Tibial nerve (tissue), 4 donors: ENCODE measurements at regions not wholly inside any gene's neighbourhood (a gene's known extent, or its start where the extent isn't known, plus 50 kb on each side); places are given as distances from the start of the nearest gene placed in this dataset.

ENCODE experiments used
- EP300 ChIP-seq, 2 donors: sonication (generic); formaldehyde crosslinking; IDR thresholded peaks; one replicate each; pipeline ENCODE4 v1.6.1; 2017; ENCODE audit warnings: antibody characterized with exemption in 2 of 2, mild to moderate bottlenecking in 1 of 2
- POLR2A ChIP-seq, 2 donors: fragments of 450-650 bp; IDR thresholded peaks; one replicate each; pipeline ENCODE4 v1.6.1; 2017; ENCODE audit warnings: antibody characterized with exemption in 2 of 2, mild to moderate bottlenecking in 2 of 2, moderate library complexity in 2 of 2
- TF ChIP-seq, protein P1 (sequence below), 5 experiments: fragments of 200-600 bp in 3 of 5; fragments of 450-650 bp in 2 of 5; sonication (generic) in 3 of 5; IDR thresholded peaks; one replicate each; pipeline ENCODE4 v1.5.1; 2016 to 2019; ENCODE audit warnings: antibody characterized with exemption in 5 of 5, mild to moderate bottlenecking in 3 of 5, moderate library complexity in 2 of 5

DNA sequence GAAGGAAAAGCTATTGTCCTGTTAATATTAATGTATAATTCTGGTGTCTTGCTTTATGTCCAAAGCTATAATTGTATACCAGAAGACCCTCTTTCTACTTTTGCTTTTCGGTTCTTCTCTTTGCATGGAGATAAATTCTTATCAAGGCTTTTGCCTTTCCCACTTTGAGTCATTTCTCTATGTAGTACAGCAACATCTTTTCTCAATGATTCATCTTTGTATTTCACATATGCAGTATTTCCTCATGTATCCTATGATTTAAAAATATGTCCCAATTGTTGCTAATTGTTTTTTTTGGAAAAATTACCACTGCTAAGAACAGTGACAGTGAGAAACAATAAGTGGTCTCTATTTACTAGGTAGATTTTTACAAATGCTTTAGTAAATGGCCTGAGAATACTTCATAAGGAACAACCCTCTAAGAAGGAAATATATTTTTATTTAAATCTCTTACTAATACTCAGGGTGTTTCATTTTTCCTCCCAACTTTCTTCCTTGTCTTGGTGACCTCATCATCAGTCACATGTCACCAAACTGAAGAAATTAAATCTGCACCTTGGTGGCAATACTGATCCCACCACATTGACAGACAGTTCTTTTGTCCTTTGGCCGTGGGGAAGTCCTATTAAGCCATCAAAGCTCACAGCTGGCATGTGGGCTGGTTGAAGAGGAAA lies 290.6 kb downstream of the SATB1 start:
- TF ChIP-seq POLR2A (IDR thresholded peaks at IDR 0.05) (no peak), EP300 (IDR thresholded peaks at IDR 0.05) (no peak)
- TF ChIP-seq, protein P1, sequence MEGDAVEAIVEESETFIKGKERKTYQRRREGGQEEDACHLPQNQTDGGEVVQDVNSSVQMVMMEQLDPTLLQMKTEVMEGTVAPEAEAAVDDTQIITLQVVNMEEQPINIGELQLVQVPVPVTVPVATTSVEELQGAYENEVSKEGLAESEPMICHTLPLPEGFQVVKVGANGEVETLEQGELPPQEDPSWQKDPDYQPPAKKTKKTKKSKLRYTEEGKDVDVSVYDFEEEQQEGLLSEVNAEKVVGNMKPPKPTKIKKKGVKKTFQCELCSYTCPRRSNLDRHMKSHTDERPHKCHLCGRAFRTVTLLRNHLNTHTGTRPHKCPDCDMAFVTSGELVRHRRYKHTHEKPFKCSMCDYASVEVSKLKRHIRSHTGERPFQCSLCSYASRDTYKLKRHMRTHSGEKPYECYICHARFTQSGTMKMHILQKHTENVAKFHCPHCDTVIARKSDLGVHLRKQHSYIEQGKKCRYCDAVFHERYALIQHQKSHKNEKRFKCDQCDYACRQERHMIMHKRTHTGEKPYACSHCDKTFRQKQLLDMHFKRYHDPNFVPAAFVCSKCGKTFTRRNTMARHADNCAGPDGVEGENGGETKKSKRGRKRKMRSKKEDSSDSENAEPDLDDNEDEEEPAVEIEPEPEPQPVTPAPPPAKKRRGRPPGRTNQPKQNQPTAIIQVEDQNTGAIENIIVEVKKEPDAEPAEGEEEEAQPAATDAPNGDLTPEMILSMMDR (IDR thresholded peaks at IDR 0.05): no peak
